ENCODE measurements at regions not wholly inside any gene's neighbourhood (a gene's known extent, or its start where the extent isn't known, plus 50 kb on each side); places are given as distances from the start of the nearest gene placed in this dataset.

DNA sequence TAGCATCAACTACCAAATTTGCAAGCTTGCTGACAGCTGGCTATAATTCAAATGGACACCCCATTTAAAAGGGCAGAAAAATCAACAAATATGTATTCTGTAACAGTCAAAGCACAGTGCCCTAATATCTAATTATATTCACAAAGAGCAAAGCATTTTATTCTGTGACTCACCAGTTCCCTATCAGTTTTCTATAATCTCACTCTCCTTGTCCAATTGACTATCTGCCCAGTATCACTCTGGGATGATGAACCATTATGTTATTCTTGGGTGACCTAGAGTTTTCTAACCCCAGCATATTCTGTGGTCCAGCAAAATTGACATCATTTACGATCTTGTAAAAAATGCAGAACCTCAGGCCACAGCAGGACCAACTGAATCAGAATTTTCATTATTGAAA lies 82.0 kb upstream of the FREM3 start:
- TF ChIP-seq CTCF (IDR thresholded peaks at IDR 0.05; ENCODE audit: poor library complexity) (no peak), EZH2phosphoT487 (IDR thresholded peaks at IDR 0.05; ENCODE audit: low read depth, severe bottlenecking, unreplicated experiment) (no peak)
